Sciatic nerve (tissue), 2 donors: ENCODE measurements at regions not wholly inside any gene's neighbourhood (a gene's known extent, or its start where the extent isn't known, plus 50 kb on each side); places are given as distances from the start of the nearest gene placed in this dataset.
A peak's percentile ranks its signal among the peaks of the same experiment; 100 is the strongest.
"Not testable (repeated sequence)": the region's sequence is repeated elsewhere in the genome, so short reads cannot be mapped to it uniquely, and the experiment has no call there.

Experiments
- ATAC-seq: fragments of 200-7000 bp; cut with Tn5 transposase; one replicate; pipeline ENCODE4 v1.9.1; 2020; ENCODE audit warnings: mild to moderate bottlenecking, moderate library complexity
- DNase-seq: peaks from one replicate; pipeline ENCODE4 v3.0.0-alpha.2; 2020; ENCODE audit warnings: low spot score
- intact Hi-C: fragments of 100-400 bp; cut with DNase I; formaldehyde crosslinking; loops from one replicate; pipeline ENCODE4 v1.14.2; 2022
- donor health status: DM: no; HTN: no; CAD: no.
- donor health status: DM: no; HTN: no; CAD: no.

DNA sequence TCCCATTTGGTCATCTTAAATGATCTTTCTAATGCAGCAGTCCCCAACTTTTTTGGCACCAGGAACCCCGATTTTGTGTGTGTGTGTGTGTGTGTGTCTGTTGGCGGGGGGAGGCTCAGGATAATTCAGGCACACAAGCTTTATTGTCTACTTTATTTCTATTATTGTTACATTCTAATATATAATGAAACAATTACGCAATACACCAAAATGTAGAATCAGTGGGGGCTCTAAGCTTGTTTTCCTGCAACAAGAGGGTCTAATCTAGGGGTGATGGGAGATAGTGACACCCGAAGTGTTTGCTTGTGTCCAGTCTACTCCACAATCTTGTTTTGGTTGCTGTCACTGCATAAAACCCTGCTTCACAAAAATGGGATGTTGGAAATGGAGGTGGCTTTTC is 621.1 kb upstream of the LRFN5 start:
- intact Hi-C loops, result no loop called here
- ATAC-seq (no peak), DNase-seq (no peak)

- ATAC-seq, result no peak
- no peak for DNase-seq
- intact Hi-C loops, result no loop called here
Observed at GRCh38 chr14:40983604-40984003, 623.1 kb upstream of the LRFN5 start.

- ATAC-seq (no peak), DNase-seq (no peak)
- intact Hi-C loops, result no loop called here
Observed at GRCh38 chr14:40981247-40981646, 625.4 kb upstream of the LRFN5 start.

GRCh38 chr14:40960257-40960656 is 646.4 kb upstream of the LRFN5 start:
- DNase-seq, intact Hi-C loops, ATAC-seq: not testable (repeated sequence)

- ATAC-seq (no peak), DNase-seq (no peak)
- intact Hi-C loops, result no loop called here
Observed at GRCh38 chr14:40955131-40955505, 651.6 kb upstream of the LRFN5 start.

GRCh38 chr14:40954448-40955130 is 652.1 kb upstream of the LRFN5 start:
- intact Hi-C loops, DNase-seq: not testable (repeated sequence)

GRCh38 chr14:40944521-40944920 is 662.2 kb upstream of the LRFN5 start:
- ATAC-seq, result no peak
- DNase-seq, result no peak
- intact Hi-C loops, result no loop called here

More at GRCh38 chr14:40954448-40955130, 652.1 kb upstream of the LRFN5 start:
- not testable (repeated sequence) for ATAC-seq

- ATAC-seq (no peak), DNase-seq (no peak)
- intact Hi-C loops, result no loop called here
Observed at GRCh38 chr14:40936861-40937260, 669.8 kb upstream of the LRFN5 start.

- intact Hi-C loops, result no loop called here
- ATAC-seq (no peak), DNase-seq (no peak)
Observed at GRCh38 chr14:40920380-40920779, 686.3 kb upstream of the LRFN5 start.

GRCh38 chr14:40911141-40911540 is 695.5 kb upstream of the LRFN5 start:
- no peak for DNase-seq
- ATAC-seq, result no peak
- intact Hi-C loops, result no loop called here

DNA sequence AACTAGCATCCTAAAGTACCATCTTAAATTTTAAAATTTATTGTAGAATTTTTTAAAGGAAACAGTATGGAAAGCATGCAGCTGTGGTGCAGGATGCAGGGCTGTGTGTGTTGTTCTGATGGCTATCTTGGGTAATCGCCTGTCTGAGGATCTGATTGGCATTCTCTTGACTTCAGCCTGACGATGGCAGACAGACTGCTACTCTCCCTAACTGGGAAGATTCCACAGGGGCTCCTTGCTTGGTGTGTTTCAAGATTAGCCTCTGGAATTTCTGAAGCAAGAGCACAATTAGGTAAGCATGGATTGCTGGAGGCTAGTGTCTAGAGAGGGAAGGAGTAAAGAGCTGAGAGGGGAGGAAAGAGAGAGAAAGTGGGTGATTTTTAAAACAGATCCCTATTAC is 696.8 kb upstream of the LRFN5 start:
- DNase-seq, result no peak
- no peak for ATAC-seq
- intact Hi-C loops, result no loop called here

DNA sequence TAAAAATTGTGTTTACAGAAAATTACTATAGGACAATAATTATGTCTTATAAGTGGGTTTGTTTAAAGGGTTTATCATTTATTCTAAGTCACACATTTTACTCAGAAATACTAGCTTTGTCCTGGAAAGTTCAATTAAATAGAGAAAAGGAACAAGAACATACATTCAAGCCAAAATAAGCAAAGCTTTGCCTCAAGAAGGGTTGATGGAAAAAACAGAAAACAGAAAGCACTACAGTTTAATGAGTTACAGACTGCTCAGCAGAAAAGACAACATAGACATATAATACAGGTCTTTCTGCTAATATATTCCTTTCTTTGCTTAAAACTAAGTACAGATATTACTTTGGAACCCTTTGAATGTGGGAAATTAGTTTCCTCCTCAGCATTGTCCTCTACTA is 703.0 kb upstream of the LRFN5 start:
- DNase-seq (no peak), ATAC-seq (peak; percentile 74)
- intact Hi-C loops, result no loop called here

DNA sequence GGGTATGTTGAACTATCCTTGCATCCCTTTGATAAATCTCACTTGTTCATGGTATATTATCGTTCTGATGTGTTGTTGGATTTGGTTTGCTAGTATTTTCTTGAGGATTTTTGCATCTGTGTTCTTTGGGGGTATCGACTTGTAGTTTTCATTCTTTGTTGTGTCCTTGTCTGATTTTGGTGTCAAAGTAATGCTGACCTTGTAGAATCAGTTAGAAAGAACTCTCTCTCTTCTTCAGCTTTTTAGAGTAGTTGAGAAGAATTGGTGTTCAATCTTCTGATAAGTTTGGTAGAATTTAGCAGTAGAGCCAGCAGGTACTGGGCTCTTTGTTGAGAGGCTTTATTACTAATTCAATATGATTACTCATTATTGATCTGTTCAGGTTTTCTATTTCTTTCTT is 707.2 kb upstream of the LRFN5 start:
- intact Hi-C loops, result no loop called here

DNA sequence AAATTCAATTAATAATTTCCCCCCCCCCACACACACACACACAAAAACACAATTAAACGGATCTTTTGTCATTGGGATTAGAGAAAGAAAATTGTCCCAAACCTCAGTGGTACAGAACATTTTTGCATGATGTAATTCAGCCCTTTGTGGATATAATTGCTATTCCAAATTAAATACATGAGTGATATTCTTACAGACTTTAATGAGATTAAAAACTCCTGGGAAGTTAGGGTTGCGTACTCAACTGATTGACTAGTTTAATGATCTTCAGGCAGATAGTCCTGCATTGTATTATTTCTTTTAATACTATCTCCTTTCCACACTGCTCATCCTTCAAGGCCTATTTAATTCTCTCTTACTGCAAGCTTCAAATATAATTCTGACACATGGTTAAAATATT is 711.8 kb upstream of the LRFN5 start:
- no peak for ATAC-seq
- intact Hi-C loops, result no loop called here
- DNase-seq, result no peak

More for the DNA sequence above, 707.2 kb upstream of the LRFN5 start:
- DNase-seq, result no peak
- ATAC-seq, result no peak

DNA sequence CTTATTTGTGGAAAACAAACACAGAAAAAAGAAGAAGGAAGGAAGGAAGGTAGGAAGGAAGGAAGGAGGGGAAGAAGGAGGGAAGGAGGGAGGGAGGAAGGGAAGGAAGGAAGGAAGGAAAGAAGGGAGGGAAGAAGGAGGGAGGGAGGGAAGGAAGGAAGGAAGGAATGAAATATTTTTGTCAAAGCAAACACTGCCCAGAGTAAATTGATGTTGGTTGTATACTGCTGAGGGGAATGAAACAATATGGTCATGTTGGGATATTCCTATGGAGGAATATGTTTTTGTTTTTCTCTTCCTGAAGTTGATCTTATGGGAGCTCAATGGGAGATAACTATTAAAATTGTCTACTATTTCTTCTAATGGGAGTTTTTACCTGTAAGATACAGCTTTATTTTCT is 717.5 kb upstream of the LRFN5 start:
- intact Hi-C loops, result no loop called here
- no peak for DNase-seq
- no peak for ATAC-seq

GRCh38 chr14:40887912-40888311 is 718.8 kb upstream of the LRFN5 start:
- no peak for ATAC-seq
- intact Hi-C loops, result no loop called here
- no peak for DNase-seq

GRCh38 chr14:40870252-40870651 is 736.4 kb upstream of the LRFN5 start:
- intact Hi-C loops, result no loop called here
- DNase-seq (no peak), ATAC-seq (no peak)

GRCh38 chr14:40859055-40859454 is 747.6 kb upstream of the LRFN5 start:
- ATAC-seq (no peak), DNase-seq (no peak)
- intact Hi-C loops, result no loop called here

GRCh38 chr14:40855343-40855742 is 751.3 kb upstream of the LRFN5 start:
- no peak for ATAC-seq
- DNase-seq, result no peak
- intact Hi-C loops, result no loop called here

DNA sequence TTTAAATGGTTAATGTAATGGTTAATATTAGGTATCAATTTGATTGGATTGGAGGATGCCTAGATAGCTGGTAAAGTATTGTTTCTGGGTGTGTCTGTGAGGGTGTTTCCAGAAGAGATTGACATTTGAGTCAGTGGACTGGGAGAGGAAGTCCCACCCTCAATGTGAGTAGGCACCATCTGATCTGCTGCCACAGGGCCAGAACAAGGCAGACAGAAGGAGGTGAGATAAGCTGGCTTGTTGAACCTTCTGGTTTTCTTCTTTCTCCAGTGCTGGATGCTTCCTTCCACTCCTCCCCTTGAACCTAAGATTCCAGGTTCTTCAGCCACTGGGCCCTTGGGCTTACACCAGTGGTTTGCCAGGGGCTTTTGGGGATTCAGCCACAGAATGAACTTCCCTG is 756.5 kb upstream of the LRFN5 start:
- no peak for DNase-seq
- no peak for ATAC-seq
- intact Hi-C loops, result no loop called here

DNA sequence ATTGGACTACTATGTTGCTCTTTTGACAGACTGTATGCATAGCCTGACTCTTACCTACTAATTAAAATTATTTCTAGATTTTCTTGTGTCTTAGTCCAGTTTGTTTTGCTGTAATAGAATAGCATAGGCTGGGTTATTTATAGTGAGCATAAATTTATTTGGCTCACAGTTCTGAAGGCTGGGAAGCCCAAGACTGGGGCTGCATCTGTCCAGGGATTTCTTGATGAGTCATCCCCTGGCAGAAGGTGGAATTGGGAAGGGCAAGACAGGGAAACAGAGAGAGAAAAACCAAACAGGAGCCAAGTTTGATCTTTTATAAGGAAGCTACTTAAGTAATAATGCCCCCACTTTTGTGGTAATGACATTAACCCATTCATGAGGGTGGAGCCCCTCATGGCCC is 759.2 kb upstream of the LRFN5 start:
- DNase-seq, result no peak
- intact Hi-C loops, result no loop called here
- no peak for ATAC-seq
